MM.1S (cell line): ENCODE measurements at regions not wholly inside any gene's neighbourhood (a gene's known extent, or its start where the extent isn't known, plus 50 kb on each side); places are given as distances from the start of the nearest gene placed in this dataset.

Experiments
- DNase-seq: peaks from one replicate; pipeline ENCODE4 v3.0.0-alpha.2; 2015
- H2AFZ ChIP-seq: fragments of 300-600 bp; sonication (generic); 2 replicates; pipeline ENCODE4 v1.6.0; 2016; ENCODE audit warnings: antibody characterized with exemption, low read length
- H3F3A ChIP-seq: fragments of 300-600 bp; sonication (generic); 2 replicates; pipeline ENCODE4 v1.6.1; 2016; ENCODE audit warnings: mild to moderate bottlenecking, antibody characterized with exemption, low read length, moderate library complexity, mixed read lengths; ENCODE audit not compliant: insufficient read depth
- H3K27ac ChIP-seq: fragments of 300-600 bp; sonication (generic); 2 replicates; pipeline ENCODE4 v1.5.1; 2016; ENCODE audit warnings: mild to moderate bottlenecking, low read length
- H3K27me3 ChIP-seq: fragments of 300-600 bp; sonication (generic); replicated peaks from 2 replicates; pipeline ENCODE4 v1.6.0; 2016; ENCODE audit warnings: low read length; ENCODE audit not compliant: insufficient read depth
- H3K36me3 ChIP-seq: fragments of 300-600 bp; sonication (generic); replicated peaks from 2 replicates; pipeline ENCODE4 v1.6.1; 2016; ENCODE audit warnings: mild to moderate bottlenecking, low read length, mixed read lengths; ENCODE audit not compliant: insufficient read depth
- H3K4me1 ChIP-seq: fragments of 300-600 bp; sonication (generic); 2 replicates; pipeline ENCODE4 v1.6.1; 2016; ENCODE audit warnings: low read length, mixed read lengths
- H3K4me2 ChIP-seq: fragments of 300-600 bp; sonication (generic); 2 replicates; pipeline ENCODE4 v1.6.0; 2016; ENCODE audit warnings: low read depth, low read length
- H3K4me3 ChIP-seq: fragments of 300-600 bp; sonication (generic); 2 replicates; pipeline ENCODE4 v1.5.1; 2016; ENCODE audit warnings: low read length, mixed read lengths
- H3K79me2 ChIP-seq: fragments of 300-600 bp; sonication (generic); 2 replicates; pipeline ENCODE4 v1.6.1; 2016; ENCODE audit warnings: mixed run types, low read length, mixed read lengths
- H3K9ac ChIP-seq: fragments of 300-600 bp; sonication (generic); 2 replicates; pipeline ENCODE4 v1.6.1; 2016; ENCODE audit warnings: low read length, mixed read lengths
- H3K9me2 ChIP-seq: fragments of 300-600 bp; sonication (generic); replicated peaks from 2 replicates; pipeline ENCODE4 v1.6.1; 2016; ENCODE audit warnings: mild to moderate bottlenecking, low read length, mixed read lengths; ENCODE audit not compliant: insufficient read depth
- H3K9me3 ChIP-seq: fragments of 300-600 bp; sonication (generic); replicated peaks from 2 replicates; pipeline ENCODE4 v1.6.1; 2016; ENCODE audit warnings: mild to moderate bottlenecking, low read length, mixed read lengths; ENCODE audit not compliant: insufficient read depth
- H4K20me1 ChIP-seq: fragments of 300-600 bp; sonication (generic); 2 replicates; pipeline ENCODE4 v1.6.1; 2016; ENCODE audit warnings: mild to moderate bottlenecking, low read length, moderate library complexity, mixed read lengths; ENCODE audit not compliant: insufficient read depth
- EZH2 ChIP-seq: fragments of 300-600 bp; sonication (generic); optimal IDR thresholded peaks from 2 replicates; pipeline ENCODE3; 2017; ENCODE audit warnings: low read depth, mild to moderate bottlenecking, antibody characterized with exemption, low read length, mixed read lengths
- EZH2phosphoT487 ChIP-seq: fragments of 300-600 bp; sonication (generic); IDR thresholded peaks from 2 replicates; pipeline ENCODE4 v1.6.1; 2018; ENCODE audit warnings: antibody characterized with exemption, low read length
- TF ChIP-seq, protein P1 (sequence below): fragments of 300-600 bp; sonication (generic); IDR thresholded peaks from 2 replicates; pipeline ENCODE4 v1.5.1; 2016; ENCODE audit warnings: antibody characterized with exemption, low read length, mixed read lengths

DNA sequence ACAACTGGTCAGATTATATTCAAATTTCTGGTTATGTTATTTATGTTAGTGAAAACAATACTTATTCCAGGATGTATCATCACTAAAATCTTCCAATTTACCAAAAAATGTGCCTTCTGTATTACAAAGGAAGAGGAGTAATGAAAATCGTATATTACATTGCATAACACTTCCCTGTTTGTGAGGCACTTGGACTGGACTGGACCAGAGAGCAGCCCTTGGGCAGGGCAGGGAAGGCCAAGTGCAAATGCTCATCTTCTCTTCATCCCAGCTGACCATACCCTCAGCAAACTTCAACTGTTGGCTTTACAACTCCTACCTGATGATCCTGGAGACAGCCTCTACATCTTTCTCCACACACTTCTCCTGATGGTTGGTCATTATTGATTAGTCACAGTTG is 285.7 kb upstream of the MME start:
- no peaks in the 10 kb centered on the region for H3K4me1 ChIP-seq
- H3K9me3 ChIP-seq = no peaks in the 10 kb centered on the region
- no peaks in the 10 kb centered on the region for H3F3A ChIP-seq
- H2AFZ ChIP-seq = no peak overlapping the region
- H4K20me1 ChIP-seq = no peaks in the 10 kb centered on the region
- H3K9me2 ChIP-seq = no peaks in the 10 kb centered on the region
- H3K27ac ChIP-seq = no peak overlapping the region
- TF ChIP-seq EZH2 = no peak
- no peak for TF ChIP-seq EZH2phosphoT487
- TF ChIP-seq, protein P1, sequence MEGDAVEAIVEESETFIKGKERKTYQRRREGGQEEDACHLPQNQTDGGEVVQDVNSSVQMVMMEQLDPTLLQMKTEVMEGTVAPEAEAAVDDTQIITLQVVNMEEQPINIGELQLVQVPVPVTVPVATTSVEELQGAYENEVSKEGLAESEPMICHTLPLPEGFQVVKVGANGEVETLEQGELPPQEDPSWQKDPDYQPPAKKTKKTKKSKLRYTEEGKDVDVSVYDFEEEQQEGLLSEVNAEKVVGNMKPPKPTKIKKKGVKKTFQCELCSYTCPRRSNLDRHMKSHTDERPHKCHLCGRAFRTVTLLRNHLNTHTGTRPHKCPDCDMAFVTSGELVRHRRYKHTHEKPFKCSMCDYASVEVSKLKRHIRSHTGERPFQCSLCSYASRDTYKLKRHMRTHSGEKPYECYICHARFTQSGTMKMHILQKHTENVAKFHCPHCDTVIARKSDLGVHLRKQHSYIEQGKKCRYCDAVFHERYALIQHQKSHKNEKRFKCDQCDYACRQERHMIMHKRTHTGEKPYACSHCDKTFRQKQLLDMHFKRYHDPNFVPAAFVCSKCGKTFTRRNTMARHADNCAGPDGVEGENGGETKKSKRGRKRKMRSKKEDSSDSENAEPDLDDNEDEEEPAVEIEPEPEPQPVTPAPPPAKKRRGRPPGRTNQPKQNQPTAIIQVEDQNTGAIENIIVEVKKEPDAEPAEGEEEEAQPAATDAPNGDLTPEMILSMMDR = no peak
- H3K4me3 ChIP-seq = no peak overlapping the region
- H3K27me3 ChIP-seq = no peaks in the 10 kb centered on the region
- DNase-seq = no peak
- no peaks in the 10 kb centered on the region for H3K36me3 ChIP-seq
- H3K79me2 ChIP-seq = no peaks in the 10 kb centered on the region
- H3K9ac ChIP-seq = no peak overlapping the region
- H3K4me2 ChIP-seq = no peak overlapping the region

DNA sequence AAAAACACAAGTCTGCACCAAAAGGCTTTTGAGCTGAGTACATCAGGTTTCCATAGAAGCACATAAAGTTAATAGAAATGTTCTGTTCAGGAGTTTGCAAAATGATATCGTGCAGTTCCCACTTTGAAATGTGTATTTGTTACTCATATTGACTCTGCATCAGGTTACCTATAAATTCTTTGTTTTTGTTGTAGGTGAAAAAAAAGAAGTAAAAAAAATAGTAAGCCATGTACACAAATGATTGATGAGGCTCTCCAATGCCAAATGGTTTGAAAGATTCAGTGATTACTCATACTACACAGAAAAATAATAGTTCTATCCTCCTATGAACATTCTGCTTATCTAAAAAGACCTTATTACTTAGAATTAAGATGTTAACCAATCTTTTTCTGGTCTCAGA is 287.3 kb upstream of the MME start:
- Histone ChIP-seq H3K9me3 (no peaks in the 10 kb centered on the region), H4K20me1 (no peaks in the 10 kb centered on the region)
- TF ChIP-seq EZH2 (no peak), EZH2phosphoT487 (no peak)
- TF ChIP-seq, protein P1 = no peak

DNA sequence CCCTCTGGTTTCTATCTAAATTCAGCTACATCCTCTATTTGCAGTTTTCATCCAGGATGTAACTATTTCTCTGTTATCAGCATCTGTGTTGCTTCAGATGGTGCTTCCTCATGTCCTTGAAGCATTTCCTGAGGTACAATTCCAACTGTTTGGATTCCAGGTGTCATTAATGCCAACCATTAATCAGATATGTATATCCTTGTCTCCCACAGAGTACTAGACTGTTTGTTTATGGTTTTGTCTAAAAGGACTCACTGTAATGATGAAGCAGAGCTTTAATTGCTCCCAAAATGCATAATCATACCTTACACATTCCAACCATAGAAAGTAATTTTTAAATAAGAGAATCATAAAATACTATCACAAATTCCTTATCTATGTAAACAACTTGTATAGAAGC is 288.5 kb upstream of the MME start:
- Histone ChIP-seq H3K79me2 (no peaks in the 10 kb centered on the region), H3K27ac (no peak overlapping the region), H3K36me3 (no peaks in the 10 kb centered on the region), H3K4me3 (no peak overlapping the region), H3K9me3 (no peaks in the 10 kb centered on the region), H3F3A (no peaks in the 10 kb centered on the region), H3K27me3 (no peaks in the 10 kb centered on the region), H3K9me2 (no peaks in the 10 kb centered on the region), H3K9ac (no peak overlapping the region), H3K4me2 (no peak overlapping the region), H4K20me1 (no peaks in the 10 kb centered on the region), H2AFZ (no peak overlapping the region), H3K4me1 (no peaks in the 10 kb centered on the region)
- TF ChIP-seq, protein P1 = no peak
- TF ChIP-seq EZH2phosphoT487 = no peak
- DNase-seq = no peak

More for the DNA sequence above, 287.3 kb upstream of the MME start:
- H3K9ac ChIP-seq = no peak overlapping the region
- H2AFZ ChIP-seq = no peak overlapping the region
- H3K4me1 ChIP-seq = no peaks in the 10 kb centered on the region
- no peaks in the 10 kb centered on the region for H3F3A ChIP-seq
- H3K79me2 ChIP-seq = no peaks in the 10 kb centered on the region
- H3K9me2 ChIP-seq = no peaks in the 10 kb centered on the region
- no peak for DNase-seq
- no peaks in the 10 kb centered on the region for H3K27me3 ChIP-seq
- H3K4me2 ChIP-seq = no peak overlapping the region
- H3K27ac ChIP-seq = no peak overlapping the region
- no peaks in the 10 kb centered on the region for H3K36me3 ChIP-seq
- H3K4me3 ChIP-seq = no peak overlapping the region
